ENCODE measurements at regions not wholly inside any gene's neighbourhood (a gene's known extent, or its start where the extent isn't known, plus 50 kb on each side); places are given as distances from the start of the nearest gene placed in this dataset.

DNA sequence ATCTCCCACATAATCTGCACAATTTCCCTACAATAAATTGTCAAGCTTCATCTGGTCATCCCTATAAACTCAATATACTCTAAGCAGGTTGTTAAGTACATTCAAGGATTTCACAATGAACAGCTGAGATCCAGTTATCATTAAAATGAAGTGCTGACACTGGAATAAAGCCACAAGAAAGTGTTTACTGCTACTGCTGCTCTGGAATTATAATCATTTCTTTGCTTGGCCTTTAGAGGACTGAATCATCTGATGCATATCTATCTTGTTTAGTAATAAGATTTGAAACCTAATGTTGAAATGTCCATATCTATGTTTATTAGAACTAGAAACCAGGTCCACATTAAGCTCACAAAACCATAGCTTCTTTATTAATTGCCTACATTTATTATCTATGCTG lies 338.6 kb upstream of the ZFP42 start:
- no peak for DNase-seq (ENCODE audit: extremely low read depth, low read depth)
- no peak overlapping the region for H3K4me3 ChIP-seq (replicated peaks; ENCODE audit: low read depth, low read length)
- TF ChIP-seq CTCF (IDR thresholded peaks at IDR 0.05; ENCODE audit: low read depth, low read length, missing control alignments), result no peak

- DNase-seq (ENCODE audit: extremely low read depth, low read depth), result no peak
- TF ChIP-seq CTCF (IDR thresholded peaks at IDR 0.05; ENCODE audit: low read depth, low read length, missing control alignments), result no peak
- no peak overlapping the region for H3K4me3 ChIP-seq (replicated peaks; ENCODE audit: low read depth, low read length)
Measured at GRCh38 chr4:187663076-187663475, 332.5 kb upstream of the ZFP42 start.

- no peak for TF ChIP-seq CTCF (IDR thresholded peaks at IDR 0.05; ENCODE audit: low read depth, low read length, missing control alignments)
- H3K4me3 ChIP-seq (replicated peaks; ENCODE audit: low read depth, low read length), result no peak overlapping the region
- no peak for DNase-seq (ENCODE audit: extremely low read depth, low read depth)
Measured at GRCh38 chr4:187664011-187664410, 331.6 kb upstream of the ZFP42 start.

DNA sequence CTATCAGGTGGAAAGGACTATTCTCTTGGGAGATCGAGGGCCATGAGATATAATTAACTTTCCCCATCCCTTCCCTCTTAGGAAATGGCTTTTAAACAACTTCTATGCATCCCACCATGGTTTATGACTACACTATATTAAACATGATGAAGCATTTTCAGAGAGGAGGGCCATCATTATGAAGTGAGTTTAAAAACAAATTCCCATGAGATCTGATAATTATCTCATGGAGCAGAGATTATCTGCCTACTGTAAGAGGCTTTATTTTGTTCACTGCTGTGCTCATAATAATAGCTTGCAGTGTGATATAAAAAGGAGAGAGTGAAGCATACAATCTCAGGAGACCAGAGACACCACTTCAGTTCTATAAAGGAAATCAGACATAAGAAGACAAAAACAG lies 330.5 kb upstream of the ZFP42 start:
- H3K4me3 ChIP-seq (replicated peaks; ENCODE audit: low read depth, low read length), result no peak overlapping the region
- TF ChIP-seq CTCF (IDR thresholded peaks at IDR 0.05; ENCODE audit: low read depth, low read length, missing control alignments), result no peak
- DNase-seq (ENCODE audit: extremely low read depth, low read depth), result no peak

GRCh38 chr4:187666034-187666433 lies 329.5 kb upstream of the ZFP42 start:
- no peak for TF ChIP-seq CTCF (IDR thresholded peaks at IDR 0.05; ENCODE audit: low read depth, low read length, missing control alignments)
- no peak for DNase-seq (ENCODE audit: extremely low read depth, low read depth)
- H3K4me3 ChIP-seq (replicated peaks; ENCODE audit: low read depth, low read length), result no peak overlapping the region

DNA sequence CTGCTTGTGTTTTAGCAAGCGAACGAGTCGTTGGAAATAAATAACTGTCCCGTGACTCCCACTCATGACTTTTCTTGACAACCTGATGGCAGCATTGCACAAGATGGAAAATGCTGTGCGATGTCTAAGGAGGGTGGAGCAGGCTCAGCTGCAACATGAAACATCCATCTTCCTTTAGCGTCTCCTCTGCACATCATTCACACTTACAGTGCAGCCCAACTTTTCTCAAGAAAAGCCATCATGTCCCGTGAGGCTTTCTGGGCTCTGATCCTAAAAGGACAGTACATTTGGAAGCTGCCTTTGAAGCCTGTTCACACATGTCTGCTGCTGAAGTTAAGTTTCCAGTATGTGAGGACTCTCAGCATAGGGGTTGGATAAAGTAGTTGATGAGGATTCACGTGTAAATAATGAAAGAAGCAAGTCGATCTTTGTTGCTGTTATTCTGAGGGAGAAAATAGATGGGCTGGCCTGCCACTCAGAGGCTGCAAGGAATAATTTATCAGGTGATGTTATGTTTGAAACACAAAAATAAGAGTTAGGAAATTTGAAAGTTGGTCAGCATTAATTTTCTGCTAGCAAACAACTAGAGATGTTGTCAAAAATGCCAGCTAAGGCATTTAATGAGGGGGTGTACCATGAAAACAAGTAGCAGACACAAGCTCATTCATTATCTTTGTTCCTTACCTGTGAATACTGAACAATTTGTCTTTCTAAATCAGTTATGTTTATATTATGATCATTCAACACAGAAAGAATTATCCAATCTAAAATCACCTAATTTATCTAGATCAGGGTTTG lies 328.7 kb upstream of the ZFP42 start:
- H3K4me3 ChIP-seq (replicated peaks; ENCODE audit: low read depth, low read length), result no peak overlapping the region
- DNase-seq (ENCODE audit: extremely low read depth, low read depth), result no peak
- TF ChIP-seq CTCF (IDR thresholded peaks at IDR 0.05; ENCODE audit: low read depth, low read length, missing control alignments), result no peak
